ENCODE measurements at regions not wholly inside any gene's neighbourhood (a gene's known extent, or its start where the extent isn't known, plus 50 kb on each side); places are given as distances from the start of the nearest gene placed in this dataset.

DNA sequence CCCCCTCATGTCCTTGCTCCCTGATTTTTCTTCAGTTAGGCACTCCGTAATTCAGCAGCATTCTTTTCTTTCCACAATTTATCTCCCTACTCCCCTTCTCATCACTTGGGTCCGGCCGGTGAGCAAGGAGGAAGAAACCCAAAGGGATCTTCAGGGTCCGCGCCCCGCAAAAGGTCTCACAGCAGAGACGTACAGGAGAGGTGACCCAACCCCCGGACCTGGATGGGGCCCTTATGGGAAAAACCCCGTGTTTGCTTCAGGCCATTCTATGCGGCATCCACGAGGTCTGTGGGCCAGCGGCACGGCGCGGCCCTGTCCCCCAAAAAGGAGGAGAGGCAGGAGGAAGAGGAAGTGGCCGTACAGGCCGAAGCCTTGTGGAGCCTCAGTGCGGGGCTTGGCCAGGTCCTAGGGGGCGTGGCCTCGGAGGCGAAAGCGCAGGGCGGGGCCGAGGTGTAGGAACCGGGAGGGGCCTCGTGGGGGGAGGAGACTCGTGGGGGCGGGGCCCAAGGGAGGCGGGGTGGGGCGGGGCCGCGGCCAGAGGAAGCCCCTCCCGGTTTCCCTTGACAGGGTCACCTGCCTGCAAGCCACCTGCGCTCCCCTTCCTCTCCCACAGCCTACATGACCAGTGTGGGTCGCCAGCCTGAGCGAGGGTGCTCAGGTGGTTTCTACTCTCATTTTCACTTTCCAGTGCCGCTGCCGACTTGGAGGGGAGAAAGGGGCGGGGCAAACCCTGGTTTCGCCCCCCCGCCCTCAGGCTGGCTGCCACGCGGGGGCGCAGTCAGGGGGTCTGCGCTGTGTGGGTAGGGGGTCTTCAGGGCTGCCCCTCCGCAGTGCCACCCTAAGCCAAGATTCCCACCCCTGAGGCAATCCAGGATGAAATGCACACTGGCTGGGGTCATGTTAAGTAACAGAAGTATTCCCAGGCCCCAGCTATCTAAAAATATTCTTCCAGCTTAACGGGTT is 156.4 kb upstream of the XPO1 start:
- peak overlapping the region; percentile 58 to 81 (median 70) for H3K4me3 ChIP-seq (ENCODE audit: low read depth in 1 of 3, low read length in 3 of 3)
- peak overlapping the region; percentile 78 to 89 for H3K9ac ChIP-seq (ENCODE audit: low read depth in 1 of 2, low read length in 2 of 2)
- no peaks in the 10 kb centered on the region for H3K36me3 ChIP-seq (ENCODE audit: control insufficient read depth in 4 of 4, insufficient read depth in 3 of 4, low read depth in 1 of 4, low read length in 3 of 4)
- no peaks in the 10 kb centered on the region for H3K27me3 ChIP-seq (ENCODE audit: control insufficient read depth in 4 of 4, insufficient read depth in 4 of 4, low read length in 3 of 4)
- peak; percentile 96 for DNase-seq (ENCODE audit: low spot score)
- no peak for TF ChIP-seq JUND (IDR thresholded peaks at IDR 0.05)
- peak; percentile 54 for TF ChIP-seq SP1 (IDR thresholded peaks at IDR 0.05)
- TF ChIP-seq, protein P1, sequence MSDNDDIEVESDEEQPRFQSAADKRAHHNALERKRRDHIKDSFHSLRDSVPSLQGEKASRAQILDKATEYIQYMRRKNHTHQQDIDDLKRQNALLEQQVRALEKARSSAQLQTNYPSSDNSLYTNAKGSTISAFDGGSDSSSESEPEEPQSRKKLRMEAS (IDR thresholded peaks at IDR 0.05): peak; percentile 44
- no peak for TF ChIP-seq HNF4G (IDR thresholded peaks at IDR 0.05)
- peak in 1 of 2 donors; percentile 44 for TF ChIP-seq GABPA (IDR thresholded peaks at IDR 0.05 in 1 of 2, conservative IDR thresholded peaks at IDR 0.05 in 1 of 2)
- TF ChIP-seq, protein P2, sequence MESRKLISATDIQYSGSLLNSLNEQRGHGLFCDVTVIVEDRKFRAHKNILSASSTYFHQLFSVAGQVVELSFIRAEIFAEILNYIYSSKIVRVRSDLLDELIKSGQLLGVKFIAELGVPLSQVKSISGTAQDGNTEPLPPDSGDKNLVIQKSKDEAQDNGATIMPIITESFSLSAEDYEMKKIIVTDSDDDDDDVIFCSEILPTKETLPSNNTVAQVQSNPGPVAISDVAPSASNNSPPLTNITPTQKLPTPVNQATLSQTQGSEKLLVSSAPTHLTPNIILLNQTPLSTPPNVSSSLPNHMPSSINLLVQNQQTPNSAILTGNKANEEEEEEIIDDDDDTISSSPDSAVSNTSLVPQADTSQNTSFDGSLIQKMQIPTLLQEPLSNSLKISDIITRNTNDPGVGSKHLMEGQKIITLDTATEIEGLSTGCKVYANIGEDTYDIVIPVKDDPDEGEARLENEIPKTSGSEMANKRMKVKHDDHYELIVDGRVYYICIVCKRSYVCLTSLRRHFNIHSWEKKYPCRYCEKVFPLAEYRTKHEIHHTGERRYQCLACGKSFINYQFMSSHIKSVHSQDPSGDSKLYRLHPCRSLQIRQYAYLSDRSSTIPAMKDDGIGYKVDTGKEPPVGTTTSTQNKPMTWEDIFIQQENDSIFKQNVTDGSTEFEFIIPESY (IDR thresholded peaks at IDR 0.05): no peak
- TF ChIP-seq YY1 (IDR thresholded peaks at IDR 0.05): peak; percentile 21
- TF ChIP-seq, protein P3, sequence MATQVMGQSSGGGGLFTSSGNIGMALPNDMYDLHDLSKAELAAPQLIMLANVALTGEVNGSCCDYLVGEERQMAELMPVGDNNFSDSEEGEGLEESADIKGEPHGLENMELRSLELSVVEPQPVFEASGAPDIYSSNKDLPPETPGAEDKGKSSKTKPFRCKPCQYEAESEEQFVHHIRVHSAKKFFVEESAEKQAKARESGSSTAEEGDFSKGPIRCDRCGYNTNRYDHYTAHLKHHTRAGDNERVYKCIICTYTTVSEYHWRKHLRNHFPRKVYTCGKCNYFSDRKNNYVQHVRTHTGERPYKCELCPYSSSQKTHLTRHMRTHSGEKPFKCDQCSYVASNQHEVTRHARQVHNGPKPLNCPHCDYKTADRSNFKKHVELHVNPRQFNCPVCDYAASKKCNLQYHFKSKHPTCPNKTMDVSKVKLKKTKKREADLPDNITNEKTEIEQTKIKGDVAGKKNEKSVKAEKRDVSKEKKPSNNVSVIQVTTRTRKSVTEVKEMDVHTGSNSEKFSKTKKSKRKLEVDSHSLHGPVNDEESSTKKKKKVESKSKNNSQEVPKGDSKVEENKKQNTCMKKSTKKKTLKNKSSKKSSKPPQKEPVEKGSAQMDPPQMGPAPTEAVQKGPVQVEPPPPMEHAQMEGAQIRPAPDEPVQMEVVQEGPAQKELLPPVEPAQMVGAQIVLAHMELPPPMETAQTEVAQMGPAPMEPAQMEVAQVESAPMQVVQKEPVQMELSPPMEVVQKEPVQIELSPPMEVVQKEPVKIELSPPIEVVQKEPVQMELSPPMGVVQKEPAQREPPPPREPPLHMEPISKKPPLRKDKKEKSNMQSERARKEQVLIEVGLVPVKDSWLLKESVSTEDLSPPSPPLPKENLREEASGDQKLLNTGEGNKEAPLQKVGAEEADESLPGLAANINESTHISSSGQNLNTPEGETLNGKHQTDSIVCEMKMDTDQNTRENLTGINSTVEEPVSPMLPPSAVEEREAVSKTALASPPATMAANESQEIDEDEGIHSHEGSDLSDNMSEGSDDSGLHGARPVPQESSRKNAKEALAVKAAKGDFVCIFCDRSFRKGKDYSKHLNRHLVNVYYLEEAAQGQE (IDR thresholded peaks at IDR 0.05): peak; percentile 90
- TF ChIP-seq NR2F2 (IDR thresholded peaks at IDR 0.05): no peak
- no peak for TF ChIP-seq FOXA1 (IDR thresholded peaks at IDR 0.05)
- TF ChIP-seq TAF1 (conservative IDR thresholded peaks at IDR 0.05): peak; percentile 34
- TF ChIP-seq, protein P4, sequence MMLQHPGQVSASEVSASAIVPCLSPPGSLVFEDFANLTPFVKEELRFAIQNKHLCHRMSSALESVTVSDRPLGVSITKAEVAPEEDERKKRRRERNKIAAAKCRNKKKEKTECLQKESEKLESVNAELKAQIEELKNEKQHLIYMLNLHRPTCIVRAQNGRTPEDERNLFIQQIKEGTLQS (IDR thresholded peaks at IDR 0.05): no peak
- TF ChIP-seq, protein P5, sequence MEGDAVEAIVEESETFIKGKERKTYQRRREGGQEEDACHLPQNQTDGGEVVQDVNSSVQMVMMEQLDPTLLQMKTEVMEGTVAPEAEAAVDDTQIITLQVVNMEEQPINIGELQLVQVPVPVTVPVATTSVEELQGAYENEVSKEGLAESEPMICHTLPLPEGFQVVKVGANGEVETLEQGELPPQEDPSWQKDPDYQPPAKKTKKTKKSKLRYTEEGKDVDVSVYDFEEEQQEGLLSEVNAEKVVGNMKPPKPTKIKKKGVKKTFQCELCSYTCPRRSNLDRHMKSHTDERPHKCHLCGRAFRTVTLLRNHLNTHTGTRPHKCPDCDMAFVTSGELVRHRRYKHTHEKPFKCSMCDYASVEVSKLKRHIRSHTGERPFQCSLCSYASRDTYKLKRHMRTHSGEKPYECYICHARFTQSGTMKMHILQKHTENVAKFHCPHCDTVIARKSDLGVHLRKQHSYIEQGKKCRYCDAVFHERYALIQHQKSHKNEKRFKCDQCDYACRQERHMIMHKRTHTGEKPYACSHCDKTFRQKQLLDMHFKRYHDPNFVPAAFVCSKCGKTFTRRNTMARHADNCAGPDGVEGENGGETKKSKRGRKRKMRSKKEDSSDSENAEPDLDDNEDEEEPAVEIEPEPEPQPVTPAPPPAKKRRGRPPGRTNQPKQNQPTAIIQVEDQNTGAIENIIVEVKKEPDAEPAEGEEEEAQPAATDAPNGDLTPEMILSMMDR (IDR thresholded peaks at IDR 0.05; ENCODE audit: low read depth, low read length, missing input control): peak; percentile 14
- TF ChIP-seq FOXA2 (IDR thresholded peaks at IDR 0.05): no peak
- TF ChIP-seq RAD21 (IDR thresholded peaks at IDR 0.05): peak; percentile 3 to 41
- no peak for TF ChIP-seq EGR1 (IDR thresholded peaks at IDR 0.05; ENCODE audit: low read depth in 2 of 2)
- peak in 1 of 2 donors; percentile 4 for TF ChIP-seq HNF4A (conservative IDR thresholded peaks at IDR 0.05)
- TF ChIP-seq RXRA (IDR thresholded peaks at IDR 0.05): no peak
- H3K4me1 ChIP-seq (ENCODE audit: control insufficient read depth in 4 of 4, insufficient read depth in 4 of 4, low read length in 3 of 4): peaks cover 0 to 11% (median 4%) of the 10 kb centered on the region in 4 donors
- no peaks in the 10 kb centered on the region for H3K9me3 ChIP-seq (ENCODE audit: control insufficient read depth in 4 of 4, low read length in 3 of 4)
- H3K27ac ChIP-seq (ENCODE audit: low read depth in 1 of 2, low read length in 2 of 2): peak overlapping the region; percentile 95 to 97
- WGBS: 9% methylated on average over 47 of the region's 47 CpGs

Measured in liver (tissue), 8 donors.